BJ (cell line): ENCODE measurements at regions not wholly inside any gene's neighbourhood (a gene's known extent, or its start where the extent isn't known, plus 50 kb on each side); places are given as distances from the start of the nearest gene placed in this dataset.
"Not testable (repeated sequence)": the region's sequence is repeated elsewhere in the genome, so short reads cannot be mapped to it uniquely, and the experiment has no call there.

Experiments used
- CTCF ChIA-PET: fragments of 350-600 bp; formaldehyde crosslinking; extraction: SDS; loops from one replicate; lab custom pipeline; 2021; ENCODE audit warnings: antibody characterized with exemption, inconsistent platforms; lab: Yijun Ruan, JAX
- POLR2A ChIA-PET: fragments of 300-600 bp; sonication (Branson Sonifier 250); formaldehyde crosslinking; extraction: SDS; loops from one replicate; lab custom pipeline; 2021; ENCODE audit warnings: antibody characterized with exemption; lab: Charles Lee
- DNase-seq: peaks from one replicate; pipeline ENCODE4 v3.0.0-alpha.2; 2011; ENCODE audit warnings: low read depth
- H3K27me3 ChIP-seq: 2 replicates; pipeline ENCODE4 v1.6.0; 2011; ENCODE audit warnings: low read length; ENCODE audit not compliant: control insufficient read depth, insufficient read depth
- H3K36me3 ChIP-seq: 2 replicates; pipeline ENCODE4 v1.5.1; 2011; ENCODE audit warnings: low read length; ENCODE audit not compliant: control insufficient read depth, insufficient read depth
- H3K4me3 ChIP-seq: 2 replicates; pipeline ENCODE4 v1.5.1; 2011; ENCODE audit warnings: low read depth, mild to moderate bottlenecking, control low read depth, low read length
- TF ChIP-seq, protein P1 (sequence below): IDR thresholded peaks from 2 replicates; pipeline ENCODE4 v1.5.1; 2011; ENCODE audit warnings: low read depth, mild to moderate bottlenecking, control low read depth, inconsistent platforms, low read length, moderate library complexity; ENCODE audit not compliant: insufficient read depth

DNA sequence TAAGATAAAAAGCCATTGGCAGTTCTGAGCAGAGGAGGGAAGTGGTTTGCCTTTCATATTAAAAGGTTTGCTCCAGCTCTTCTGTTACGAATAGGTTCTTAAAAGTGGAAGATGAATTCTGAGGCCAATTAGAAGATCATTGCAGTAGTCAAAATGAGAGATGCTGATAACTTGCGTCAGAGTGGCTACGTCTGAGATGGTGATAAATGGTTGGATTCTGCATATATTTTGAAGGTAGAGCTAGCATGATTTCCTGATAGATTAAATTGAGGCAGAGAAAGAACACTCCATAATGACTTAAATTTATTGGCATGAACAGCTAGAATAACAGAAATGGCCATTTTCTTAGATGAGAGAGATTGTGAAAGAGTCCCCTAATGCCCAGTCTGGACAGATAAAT, 652.6 kb downstream of the DACH1 start:
- Histone ChIP-seq H3K36me3 (no peaks in the 10 kb centered on the region), H3K27me3 (no peaks in the 10 kb centered on the region), H3K4me3 (no peak overlapping the region)
- CTCF ChIA-PET, result interaction anchor here (1.3 kb wide), 1 partner anchor 37 kb away, joined by 3 read pairs; no protein-coding TSS in a partner anchor
- no peak for DNase-seq
- TF ChIP-seq, protein P1, sequence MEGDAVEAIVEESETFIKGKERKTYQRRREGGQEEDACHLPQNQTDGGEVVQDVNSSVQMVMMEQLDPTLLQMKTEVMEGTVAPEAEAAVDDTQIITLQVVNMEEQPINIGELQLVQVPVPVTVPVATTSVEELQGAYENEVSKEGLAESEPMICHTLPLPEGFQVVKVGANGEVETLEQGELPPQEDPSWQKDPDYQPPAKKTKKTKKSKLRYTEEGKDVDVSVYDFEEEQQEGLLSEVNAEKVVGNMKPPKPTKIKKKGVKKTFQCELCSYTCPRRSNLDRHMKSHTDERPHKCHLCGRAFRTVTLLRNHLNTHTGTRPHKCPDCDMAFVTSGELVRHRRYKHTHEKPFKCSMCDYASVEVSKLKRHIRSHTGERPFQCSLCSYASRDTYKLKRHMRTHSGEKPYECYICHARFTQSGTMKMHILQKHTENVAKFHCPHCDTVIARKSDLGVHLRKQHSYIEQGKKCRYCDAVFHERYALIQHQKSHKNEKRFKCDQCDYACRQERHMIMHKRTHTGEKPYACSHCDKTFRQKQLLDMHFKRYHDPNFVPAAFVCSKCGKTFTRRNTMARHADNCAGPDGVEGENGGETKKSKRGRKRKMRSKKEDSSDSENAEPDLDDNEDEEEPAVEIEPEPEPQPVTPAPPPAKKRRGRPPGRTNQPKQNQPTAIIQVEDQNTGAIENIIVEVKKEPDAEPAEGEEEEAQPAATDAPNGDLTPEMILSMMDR, result no peak
- POLR2A ChIA-PET, result no interaction called here

DNA sequence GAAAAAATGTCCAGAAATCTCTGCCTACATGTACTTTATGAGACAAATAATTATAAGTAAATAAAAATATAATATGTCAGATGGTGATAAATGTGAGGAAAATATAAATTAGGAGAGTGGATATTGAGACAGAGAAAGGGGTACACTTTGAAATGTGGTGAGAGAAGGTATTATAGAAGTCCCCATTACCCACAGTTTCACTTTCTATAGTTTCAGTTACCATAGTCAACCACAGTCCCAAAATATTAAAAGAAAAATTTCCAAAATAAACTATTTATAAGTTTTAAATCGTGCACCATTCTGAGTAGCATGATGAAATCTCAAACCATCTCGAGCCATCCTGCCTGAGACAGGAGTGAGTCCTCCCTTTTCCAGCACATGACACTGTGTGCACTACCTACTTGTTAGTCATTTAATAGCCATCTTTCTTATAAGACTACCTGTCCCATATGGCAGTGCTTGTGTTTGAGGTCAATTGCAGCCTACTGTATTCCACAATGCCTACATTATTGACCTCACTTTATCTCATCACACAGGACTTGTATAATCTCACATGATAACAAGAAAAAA, 653.7 kb downstream of the DACH1 start:
- ChIA-PET CTCF (no interaction called here), POLR2A (no interaction called here)
- TF ChIP-seq, protein P1, result no peak
- DNase-seq, result no peak
- Histone ChIP-seq H3K36me3 (no peaks in the 10 kb centered on the region), H3K27me3 (no peaks in the 10 kb centered on the region), H3K4me3 (no peak overlapping the region)

DNA sequence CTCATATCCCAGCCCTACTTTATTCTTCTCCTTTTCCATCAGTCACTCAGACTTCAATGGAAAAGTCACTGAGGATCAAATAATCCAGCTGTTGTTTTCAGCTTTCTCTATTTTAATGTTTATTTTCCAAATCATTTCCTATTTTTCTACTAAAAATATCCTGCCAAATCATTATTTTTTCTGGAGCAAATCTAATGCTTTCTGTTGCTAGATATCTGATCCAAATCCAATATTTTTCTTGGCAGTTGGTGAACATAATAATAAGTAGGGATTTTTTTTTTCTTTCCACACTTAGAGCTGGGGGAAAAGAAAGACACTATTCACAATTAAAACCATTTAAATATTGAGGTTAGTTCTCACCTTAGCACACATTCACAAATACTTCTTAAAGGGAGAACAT, 656.1 kb downstream of the DACH1 start:
- Histone ChIP-seq H3K27me3 (no peaks in the 10 kb centered on the region), H3K4me3 (no peak overlapping the region), H3K36me3 (no peaks in the 10 kb centered on the region)
- no peak for DNase-seq
- TF ChIP-seq, protein P1, result no peak
- ChIA-PET POLR2A (no interaction called here), CTCF (no interaction called here)

DNA sequence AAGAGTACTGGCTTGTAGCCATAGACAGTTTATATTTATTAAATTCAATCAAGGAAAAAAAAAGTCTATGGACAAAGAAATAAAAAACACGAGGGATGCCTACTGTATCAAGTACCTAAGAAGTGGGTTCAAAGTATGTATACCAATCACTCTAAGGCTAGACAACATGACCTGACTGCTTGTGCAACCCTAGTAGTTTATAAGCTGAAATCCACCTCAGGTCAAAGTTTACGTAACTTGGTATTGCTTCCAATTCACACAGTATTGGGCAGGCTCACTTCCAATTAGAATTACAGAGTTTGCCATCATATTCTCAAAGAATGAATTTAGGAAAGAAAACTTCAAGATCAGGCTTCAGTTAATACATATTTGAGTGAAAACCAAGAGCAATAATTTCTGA, 657.8 kb downstream of the DACH1 start:
- no peak for DNase-seq
- TF ChIP-seq, protein P1, result no peak
- CTCF ChIA-PET, result no interaction called here

DNA sequence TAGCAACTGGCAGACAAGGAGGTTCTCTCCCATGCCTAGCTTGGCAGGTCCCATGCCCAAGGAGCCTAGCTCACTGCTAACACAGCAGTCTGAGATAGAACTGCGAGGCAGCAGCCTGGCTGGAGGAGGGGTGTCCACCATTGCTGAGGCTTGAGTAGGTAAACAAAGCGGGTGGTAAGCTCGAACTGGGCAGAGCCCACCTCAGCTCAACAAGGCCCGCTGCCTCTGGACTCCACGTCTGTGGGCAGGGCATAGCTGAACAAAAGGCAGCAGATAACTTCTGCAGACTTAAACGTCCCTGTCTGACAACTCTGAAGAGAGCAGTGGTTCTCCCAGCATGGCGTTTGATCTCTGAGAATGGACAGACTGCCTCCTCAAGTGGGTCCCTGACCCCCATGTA, 682.4 kb downstream of the DACH1 start:
- H3K4me3 ChIP-seq, DNase-seq, H3K27me3 ChIP-seq, H3K36me3 ChIP-seq, POLR2A ChIA-PET: not testable (repeated sequence)
- CTCF ChIA-PET, result interaction anchor here (0.8 kb wide), 2 partner anchors 15 to 50 kb away, joined by 3 read pairs; no protein-coding TSS in a partner anchor

More for the DNA sequence above, 657.8 kb downstream of the DACH1 start:
- Histone ChIP-seq H3K36me3 (no peaks in the 10 kb centered on the region), H3K4me3 (no peak overlapping the region), H3K27me3 (no peaks in the 10 kb centered on the region)
- POLR2A ChIA-PET, result no interaction called here

DNA sequence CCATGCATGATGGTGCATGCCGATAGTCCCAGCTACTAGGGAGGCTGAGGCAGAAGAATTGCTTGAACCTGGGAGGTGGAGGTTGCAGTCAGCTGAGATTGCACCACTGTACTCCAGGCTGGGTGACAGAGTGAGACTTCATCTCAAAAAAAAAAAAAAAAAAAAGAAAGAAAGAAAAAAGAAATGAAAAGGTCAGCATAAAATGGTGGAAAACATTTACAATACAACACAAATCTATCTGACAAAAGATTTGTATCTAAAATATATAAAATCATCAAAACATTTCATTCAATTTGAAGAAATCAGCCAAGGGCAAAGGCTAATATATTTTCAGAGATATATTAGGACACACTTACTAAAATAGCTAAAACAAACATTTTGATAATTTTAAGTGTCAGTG, 683.7 kb downstream of the DACH1 start:
- H3K36me3 ChIP-seq, H3K27me3 ChIP-seq, CTCF ChIA-PET, H3K4me3 ChIP-seq, POLR2A ChIA-PET, DNase-seq: not testable (repeated sequence)
